ENCODE measurements at regions not wholly inside any gene's neighbourhood (a gene's known extent, or its start where the extent isn't known, plus 50 kb on each side); places are given as distances from the start of the nearest gene placed in this dataset.

DNA sequence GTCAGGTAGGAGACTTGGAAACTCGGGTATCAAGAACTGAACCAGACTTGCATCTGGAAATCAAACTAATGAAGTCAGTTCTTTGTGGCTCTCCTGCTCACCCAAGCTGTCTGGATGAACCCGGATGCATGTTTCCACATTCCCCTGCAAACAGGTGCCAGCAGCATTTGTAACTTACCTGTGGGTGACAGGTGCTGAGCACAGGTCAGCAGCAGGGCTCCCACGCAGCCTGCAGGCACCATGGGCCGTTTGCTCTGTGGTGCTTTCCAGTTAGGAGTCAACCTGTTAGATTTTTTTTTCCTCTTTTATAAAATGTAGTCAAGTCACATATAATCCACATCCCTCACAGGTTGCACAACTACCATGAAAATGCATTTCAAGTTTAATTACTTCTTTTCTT, 385.6 kb upstream of the ADGRL3 start:
- TF ChIP-seq, protein P1, sequence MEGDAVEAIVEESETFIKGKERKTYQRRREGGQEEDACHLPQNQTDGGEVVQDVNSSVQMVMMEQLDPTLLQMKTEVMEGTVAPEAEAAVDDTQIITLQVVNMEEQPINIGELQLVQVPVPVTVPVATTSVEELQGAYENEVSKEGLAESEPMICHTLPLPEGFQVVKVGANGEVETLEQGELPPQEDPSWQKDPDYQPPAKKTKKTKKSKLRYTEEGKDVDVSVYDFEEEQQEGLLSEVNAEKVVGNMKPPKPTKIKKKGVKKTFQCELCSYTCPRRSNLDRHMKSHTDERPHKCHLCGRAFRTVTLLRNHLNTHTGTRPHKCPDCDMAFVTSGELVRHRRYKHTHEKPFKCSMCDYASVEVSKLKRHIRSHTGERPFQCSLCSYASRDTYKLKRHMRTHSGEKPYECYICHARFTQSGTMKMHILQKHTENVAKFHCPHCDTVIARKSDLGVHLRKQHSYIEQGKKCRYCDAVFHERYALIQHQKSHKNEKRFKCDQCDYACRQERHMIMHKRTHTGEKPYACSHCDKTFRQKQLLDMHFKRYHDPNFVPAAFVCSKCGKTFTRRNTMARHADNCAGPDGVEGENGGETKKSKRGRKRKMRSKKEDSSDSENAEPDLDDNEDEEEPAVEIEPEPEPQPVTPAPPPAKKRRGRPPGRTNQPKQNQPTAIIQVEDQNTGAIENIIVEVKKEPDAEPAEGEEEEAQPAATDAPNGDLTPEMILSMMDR (conservative IDR thresholded peaks at IDR 0.05; ENCODE audit: low read depth, low read length): no peak
- TF ChIP-seq EZH2 (IDR thresholded peaks at IDR 0.05; ENCODE audit: borderline replicate concordance, low read depth, low read length, poor library complexity, severe bottlenecking): no peak
